Type B pancreatic cell (in vitro differentiated cells): ENCODE measurements at regions not wholly inside any gene's neighbourhood (a gene's known extent, or its start where the extent isn't known, plus 50 kb on each side); places are given as distances from the start of the nearest gene placed in this dataset.

Experiments
- DNase-seq: peaks from one replicate; pipeline ENCODE4 v3.0.0; 2021; ENCODE audit warnings: mixed read lengths; ENCODE audit not compliant: unreplicated experiment; ENCODE audit errors: extremely low spot score
- H3K27ac Mint-ChIP-seq: 2 replicates; pipeline ENCODE4 v1.8.0; 2021; ENCODE audit warnings: mild to moderate bottlenecking, mixed read lengths
- H3K27me3 Mint-ChIP-seq: 2 replicates; pipeline ENCODE4 v1.8.0; 2021; ENCODE audit warnings: mixed read lengths
- H3K36me3 Mint-ChIP-seq: 2 replicates; pipeline ENCODE4 v1.8.0; 2021; ENCODE audit warnings: mixed read lengths
- H3K4me1 Mint-ChIP-seq: one replicate; pipeline ENCODE4 v1.8.0; 2021; ENCODE audit warnings: mixed read lengths; ENCODE audit not compliant: unreplicated experiment
- H3K4me3 Mint-ChIP-seq: 2 replicates; pipeline ENCODE4 v1.8.0; 2021; ENCODE audit warnings: mild to moderate bottlenecking, mixed read lengths
- H3K9me3 Mint-ChIP-seq: 2 replicates; pipeline ENCODE4 v1.8.0; 2021; ENCODE audit warnings: mixed read lengths
- TF ChIP-seq, protein P1 (sequence below): fragments of 200-600 bp; sonication (generic); conservative IDR thresholded peaks from 2 replicates; pipeline ENCODE4 v1.5.0; 2021; ENCODE audit warnings: antibody characterized with exemption, mild to moderate bottlenecking

- Mint-ChIP-seq H3K27ac (no peak overlapping the region), H3K9me3 (peaks cover 8% of the 10 kb centered on the region), H3K4me3 (no peak overlapping the region), H3K4me1 (peaks cover 19% of the 10 kb centered on the region), H3K36me3 (no peaks in the 10 kb centered on the region), H3K27me3 (peaks cover 24% of the 10 kb centered on the region)
- no peak for DNase-seq
- TF ChIP-seq, protein P1, sequence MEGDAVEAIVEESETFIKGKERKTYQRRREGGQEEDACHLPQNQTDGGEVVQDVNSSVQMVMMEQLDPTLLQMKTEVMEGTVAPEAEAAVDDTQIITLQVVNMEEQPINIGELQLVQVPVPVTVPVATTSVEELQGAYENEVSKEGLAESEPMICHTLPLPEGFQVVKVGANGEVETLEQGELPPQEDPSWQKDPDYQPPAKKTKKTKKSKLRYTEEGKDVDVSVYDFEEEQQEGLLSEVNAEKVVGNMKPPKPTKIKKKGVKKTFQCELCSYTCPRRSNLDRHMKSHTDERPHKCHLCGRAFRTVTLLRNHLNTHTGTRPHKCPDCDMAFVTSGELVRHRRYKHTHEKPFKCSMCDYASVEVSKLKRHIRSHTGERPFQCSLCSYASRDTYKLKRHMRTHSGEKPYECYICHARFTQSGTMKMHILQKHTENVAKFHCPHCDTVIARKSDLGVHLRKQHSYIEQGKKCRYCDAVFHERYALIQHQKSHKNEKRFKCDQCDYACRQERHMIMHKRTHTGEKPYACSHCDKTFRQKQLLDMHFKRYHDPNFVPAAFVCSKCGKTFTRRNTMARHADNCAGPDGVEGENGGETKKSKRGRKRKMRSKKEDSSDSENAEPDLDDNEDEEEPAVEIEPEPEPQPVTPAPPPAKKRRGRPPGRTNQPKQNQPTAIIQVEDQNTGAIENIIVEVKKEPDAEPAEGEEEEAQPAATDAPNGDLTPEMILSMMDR, result no peak
These were observed 84.2 kb upstream of the TNC start for GRCh38 chr9:115202181-115202580.

DNA sequence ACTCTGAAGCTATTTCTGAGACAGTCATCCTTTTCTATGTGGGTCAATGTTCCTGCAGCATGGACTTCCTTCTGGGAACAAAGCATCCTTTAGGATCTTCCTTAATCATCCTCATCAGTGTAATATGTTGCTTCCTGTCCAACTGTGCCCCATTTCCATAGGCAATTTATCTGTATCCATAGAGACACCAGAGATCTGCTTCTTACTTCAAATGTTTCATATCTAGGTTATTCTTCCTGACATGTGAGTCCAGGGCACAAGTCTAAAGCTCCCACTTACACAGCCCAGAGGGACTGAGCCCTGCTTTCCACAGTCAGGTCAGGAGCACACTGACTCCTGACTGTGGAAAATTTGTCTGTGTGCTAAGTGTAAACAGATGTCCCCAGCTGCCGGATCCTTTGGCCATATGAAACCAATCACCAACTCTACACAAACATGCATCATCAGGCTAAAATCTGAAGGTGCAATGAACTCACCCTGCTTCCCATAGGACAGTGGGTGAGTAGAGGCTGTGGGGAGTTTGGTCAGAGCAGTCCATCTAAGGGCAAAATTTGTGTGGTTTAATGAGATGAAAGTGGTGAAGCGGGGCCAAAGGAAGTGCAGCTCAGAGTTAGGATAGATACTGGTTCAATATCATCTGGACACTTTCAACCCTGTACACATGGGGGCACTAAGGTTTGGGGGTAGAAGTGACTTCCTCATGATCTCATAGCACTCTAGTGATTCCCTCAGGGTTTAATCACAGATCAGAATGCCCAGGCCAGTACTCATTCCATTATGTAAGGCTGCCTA, 85.2 kb upstream of the TNC start:
- peak overlapping the region; percentile 1 for H3K27ac Mint-ChIP-seq
- no peaks in the 10 kb centered on the region for H3K36me3 Mint-ChIP-seq
- H3K4me1 Mint-ChIP-seq, result peaks cover 17% of the 10 kb centered on the region
- H3K27me3 Mint-ChIP-seq, result peaks cover 19% of the 10 kb centered on the region
- peaks cover 8% of the 10 kb centered on the region for H3K9me3 Mint-ChIP-seq
- no peak for DNase-seq
- H3K4me3 Mint-ChIP-seq, result peak overlapping the region; percentile 3
- TF ChIP-seq, protein P1, result no peak

- Mint-ChIP-seq H3K36me3 (no peaks in the 10 kb centered on the region), H3K4me1 (peaks cover 30% of the 10 kb centered on the region), H3K27me3 (peaks cover 17% of the 10 kb centered on the region), H3K27ac (no peak overlapping the region), H3K9me3 (peaks cover 12% of the 10 kb centered on the region), H3K4me3 (no peak overlapping the region)
- TF ChIP-seq, protein P1, result no peak
- DNase-seq, result no peak
These were observed 87.0 kb upstream of the TNC start for GRCh38 chr9:115204904-115205453.

DNA sequence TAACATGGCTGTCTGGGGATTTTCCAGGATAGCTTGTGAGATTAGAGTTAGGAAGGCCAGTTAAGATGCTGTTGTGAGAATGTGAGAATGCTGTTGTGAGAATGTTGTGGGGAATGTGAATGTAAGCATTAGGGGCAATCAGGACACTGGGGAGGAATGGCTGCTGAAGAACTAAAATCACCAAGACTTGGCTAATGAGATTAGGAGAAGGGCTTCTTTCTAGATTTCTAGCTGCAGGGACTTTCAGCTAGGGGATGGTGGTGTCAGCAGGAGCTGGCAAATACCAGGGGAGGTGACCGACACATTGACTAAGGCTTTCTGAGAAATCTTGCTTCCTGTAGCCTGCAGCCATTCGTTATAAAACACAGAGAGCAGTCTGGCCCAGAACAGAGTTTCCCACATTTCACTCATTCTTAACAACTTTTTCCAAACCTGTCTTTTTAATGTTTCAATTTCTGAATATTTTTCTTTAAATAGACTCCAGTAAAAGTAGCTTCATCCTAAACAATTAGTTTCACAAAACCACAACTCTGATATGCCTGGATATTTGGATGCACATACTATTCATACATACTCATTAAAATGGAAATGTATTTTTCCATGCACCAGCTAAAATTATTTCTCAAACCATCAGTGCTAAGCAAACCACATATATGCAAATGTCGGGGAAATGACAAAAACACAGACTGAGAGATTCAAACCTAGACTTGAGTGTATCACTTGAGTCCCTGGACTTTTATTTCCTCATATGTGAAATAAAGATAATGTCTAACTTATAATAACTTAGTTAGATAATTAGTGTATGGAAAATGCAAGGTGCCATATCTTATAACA, 89.3 kb upstream of the TNC start:
- Mint-ChIP-seq H3K4me1 (peaks cover 34% of the 10 kb centered on the region), H3K9me3 (peaks cover 5% of the 10 kb centered on the region), H3K27me3 (peaks cover 14% of the 10 kb centered on the region), H3K27ac (no peak overlapping the region), H3K36me3 (no peaks in the 10 kb centered on the region), H3K4me3 (no peak overlapping the region)
- no peak for DNase-seq
- TF ChIP-seq, protein P1, result no peak

- Mint-ChIP-seq H3K27ac (no peak overlapping the region), H3K36me3 (no peaks in the 10 kb centered on the region), H3K9me3 (peaks cover 5% of the 10 kb centered on the region), H3K4me1 (peaks cover 32% of the 10 kb centered on the region), H3K27me3 (peaks cover 24% of the 10 kb centered on the region), H3K4me3 (no peak overlapping the region)
- TF ChIP-seq, protein P1, result no peak
- DNase-seq, result no peak
These were observed 90.5 kb upstream of the TNC start for GRCh38 chr9:115208501-115208900.
